WERI-Rb-1 (cell line): ENCODE measurements at regions not wholly inside any gene's neighbourhood (a gene's known extent, or its start where the extent isn't known, plus 50 kb on each side); places are given as distances from the start of the nearest gene placed in this dataset.
"Not testable (repeated sequence)": the region's sequence is repeated elsewhere in the genome, so short reads cannot be mapped to it uniquely, and the experiment has no call there.

Experiments
- DNase-seq: peaks from one replicate; pipeline ENCODE4 v3.0.0-alpha.2; 2020
- H3K27ac ChIP-seq: fragments of 250-450 bp; sonication (Bioruptor Pico); 2 replicates; pipeline ENCODE4 v1.5.1; 2020; ENCODE audit warnings: mild to moderate bottlenecking, moderate library complexity
- H3K27me3 ChIP-seq: fragments of 250-450 bp; sonication (Bioruptor Pico); 2 replicates; pipeline ENCODE4 v1.5.1; 2021; ENCODE audit warnings: mild to moderate bottlenecking, low read depth, moderate library complexity; ENCODE audit not compliant: insufficient read depth, severe bottlenecking
- H3K36me3 ChIP-seq: fragments of 250-450 bp; sonication (Bioruptor Pico); 2 replicates; pipeline ENCODE4 v1.5.1; 2020; ENCODE audit warnings: mild to moderate bottlenecking, moderate library complexity
- H3K4me3 ChIP-seq: 2 replicates; pipeline ENCODE4 v1.5.1; 2011; ENCODE audit warnings: low read depth, mild to moderate bottlenecking, control low read depth, low read length
- H3K9me3 ChIP-seq: fragments of 250-450 bp; sonication (Bioruptor Pico); 2 replicates; pipeline ENCODE4 v1.5.1; 2021; ENCODE audit warnings: mild to moderate bottlenecking, moderate library complexity; ENCODE audit not compliant: severe bottlenecking
- CTCF ChIP-seq: IDR thresholded peaks from 2 replicates; pipeline ENCODE4 v1.5.1; 2011; ENCODE audit warnings: low read depth, mild to moderate bottlenecking, control low read depth, inconsistent platforms, low read length

GRCh38 chr15:56792211-56792610 lies 58.9 kb upstream of the ZNF280D start:
- H3K9me3 ChIP-seq = no peaks in the 10 kb centered on the region
- TF ChIP-seq CTCF = no peak
- no peak for DNase-seq

GRCh38 chr15:56791521-56791920 lies 58.2 kb upstream of the ZNF280D start:
- H3K27ac ChIP-seq, DNase-seq, H3K4me3 ChIP-seq, H3K27me3 ChIP-seq, H3K9me3 ChIP-seq, H3K36me3 ChIP-seq: not testable (repeated sequence)

More at GRCh38 chr15:56792211-56792610, 58.9 kb upstream of the ZNF280D start:
- no peak overlapping the region for H3K4me3 ChIP-seq
- no peaks in the 10 kb centered on the region for H3K36me3 ChIP-seq
- H3K27me3 ChIP-seq = no peaks in the 10 kb centered on the region
- no peak overlapping the region for H3K27ac ChIP-seq

GRCh38 chr15:56788359-56788758 lies 55.0 kb upstream of the ZNF280D start:
- Histone ChIP-seq H3K4me3 (no peak overlapping the region), H3K9me3 (no peaks in the 10 kb centered on the region), H3K27ac (no peak overlapping the region), H3K36me3 (no peaks in the 10 kb centered on the region), H3K27me3 (no peaks in the 10 kb centered on the region)
- no peak for DNase-seq
- no peak for TF ChIP-seq CTCF

- no peak for DNase-seq
- no peak overlapping the region for H3K4me3 ChIP-seq
These were observed 53.7 kb upstream of the ZNF280D start for GRCh38 chr15:56786966-56787365.

GRCh38 chr15:56783857-56784661 lies 50.8 kb upstream of the ZNF280D start:
- Histone ChIP-seq H3K27me3 (no peaks in the 10 kb centered on the region), H3K36me3 (no peaks in the 10 kb centered on the region), H3K4me3 (no peak overlapping the region), H3K9me3 (no peaks in the 10 kb centered on the region), H3K27ac (no peak overlapping the region)
- no peak for DNase-seq
- no peak for TF ChIP-seq CTCF

More at GRCh38 chr15:56786966-56787365, 53.7 kb upstream of the ZNF280D start:
- Histone ChIP-seq H3K27ac (no peak overlapping the region), H3K9me3 (no peaks in the 10 kb centered on the region), H3K36me3 (no peaks in the 10 kb centered on the region), H3K27me3 (no peaks in the 10 kb centered on the region)
- no peak for TF ChIP-seq CTCF

GRCh38 chr15:56783156-56783856 lies 50.0 kb upstream of the ZNF280D start:
- Histone ChIP-seq H3K4me3 (no peak overlapping the region), H3K36me3 (no peaks in the 10 kb centered on the region), H3K27ac (no peak overlapping the region), H3K27me3 (no peaks in the 10 kb centered on the region), H3K9me3 (no peaks in the 10 kb centered on the region)
- DNase-seq = no peak
- TF ChIP-seq CTCF = no peak
